GM19239 (cell line): ENCODE measurements at regions not wholly inside any gene's neighbourhood (a gene's known extent, or its start where the extent isn't known, plus 50 kb on each side); places are given as distances from the start of the nearest gene placed in this dataset.

Source experiments
- DNase-seq: peaks from one replicate; pipeline ENCODE4 v3.0.0; 2011; ENCODE audit warnings: low spot score; ENCODE audit not compliant: insufficient read length
- FAIRE-seq: peaks from 2 replicates; lab custom pipeline; 2011; peaks lifted over from hg19 to GRCh38; lab: Jason Lieb, UNC

- DNase-seq: no peak
- FAIRE-seq: no peak
Observed at GRCh38 chr12:42760550-42760949, 171.0 kb upstream of the PRICKLE1 start.

DNA sequence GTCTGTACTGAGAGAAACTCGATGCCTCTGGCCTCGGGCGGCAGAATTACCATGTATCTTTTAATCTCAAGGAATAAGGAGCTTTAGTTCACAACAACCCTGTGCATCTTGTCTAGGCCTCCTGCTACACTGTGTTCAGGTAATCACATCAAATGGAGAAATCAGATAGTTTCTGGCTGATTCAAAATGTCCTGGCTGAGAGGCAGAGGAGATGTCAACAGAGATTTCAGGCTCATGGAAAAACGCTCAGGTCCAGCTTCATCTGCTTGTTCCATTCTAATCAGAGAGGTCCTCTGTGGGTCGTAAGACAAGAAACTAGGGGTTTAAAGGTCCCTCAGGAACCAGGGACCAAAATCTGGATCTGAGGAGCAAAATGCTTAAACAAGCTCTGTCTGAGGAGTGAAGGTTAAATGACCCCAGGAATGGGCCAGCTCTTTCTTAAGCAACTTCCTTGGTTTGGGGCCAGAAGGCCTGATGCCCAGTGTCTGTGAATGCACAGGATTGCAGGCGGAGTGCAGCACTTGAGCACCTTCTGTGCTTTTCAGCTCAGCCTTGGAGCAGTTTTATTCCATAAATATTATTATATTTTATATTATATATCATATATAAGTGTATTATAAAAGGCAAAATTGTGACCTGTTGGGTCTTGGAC is 170.2 kb upstream of the PRICKLE1 start:
- FAIRE-seq (no peak), DNase-seq (no peak)

DNA sequence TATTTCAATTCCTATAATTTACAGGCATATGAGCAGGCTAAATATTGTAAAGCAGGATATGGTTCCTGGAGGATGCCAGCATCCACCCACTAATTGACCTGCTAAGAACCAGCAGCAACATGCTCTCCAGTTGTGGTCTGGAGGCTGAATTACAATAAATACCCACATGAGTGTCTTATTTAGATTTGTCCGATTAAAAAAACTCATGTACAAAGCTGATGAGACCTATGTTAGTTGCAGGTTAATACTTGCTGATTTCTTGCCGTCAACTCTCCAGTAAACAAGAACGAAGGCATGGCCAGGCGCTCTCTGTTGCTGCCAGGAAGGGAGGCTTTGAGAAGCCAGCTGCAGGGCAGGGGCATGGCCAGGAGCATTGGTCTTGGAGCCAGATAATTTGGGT is 169.3 kb upstream of the PRICKLE1 start:
- FAIRE-seq (no peak), DNase-seq (no peak)

DNA sequence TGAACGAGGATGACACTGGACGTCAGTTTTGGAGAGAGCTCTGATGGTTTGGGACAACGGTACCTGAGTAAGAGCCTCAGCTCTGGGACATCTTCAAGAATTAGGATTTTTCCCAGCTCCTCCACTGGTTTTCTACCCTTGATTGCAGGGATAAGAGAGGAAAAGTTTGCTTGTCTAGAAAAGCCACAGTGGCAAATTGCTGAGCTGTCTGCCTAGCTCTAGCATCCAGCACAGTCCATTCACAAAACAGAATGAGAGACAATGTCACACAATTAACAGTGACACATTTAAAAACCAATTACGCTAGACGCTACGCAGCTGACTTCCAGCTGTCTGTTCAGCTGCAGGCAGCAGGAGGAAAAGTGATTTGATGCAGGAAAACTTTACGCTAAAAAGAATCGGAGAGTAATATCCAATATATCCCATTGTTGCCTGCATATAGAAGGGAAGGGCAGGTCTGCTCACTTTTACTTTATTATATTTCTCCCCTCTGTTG is 168.1 kb upstream of the PRICKLE1 start:
- FAIRE-seq (no peak), DNase-seq (no peak)

- FAIRE-seq: no peak
- DNase-seq: no peak
Observed at GRCh38 chr12:42756841-42757623, 167.5 kb upstream of the PRICKLE1 start.

DNA sequence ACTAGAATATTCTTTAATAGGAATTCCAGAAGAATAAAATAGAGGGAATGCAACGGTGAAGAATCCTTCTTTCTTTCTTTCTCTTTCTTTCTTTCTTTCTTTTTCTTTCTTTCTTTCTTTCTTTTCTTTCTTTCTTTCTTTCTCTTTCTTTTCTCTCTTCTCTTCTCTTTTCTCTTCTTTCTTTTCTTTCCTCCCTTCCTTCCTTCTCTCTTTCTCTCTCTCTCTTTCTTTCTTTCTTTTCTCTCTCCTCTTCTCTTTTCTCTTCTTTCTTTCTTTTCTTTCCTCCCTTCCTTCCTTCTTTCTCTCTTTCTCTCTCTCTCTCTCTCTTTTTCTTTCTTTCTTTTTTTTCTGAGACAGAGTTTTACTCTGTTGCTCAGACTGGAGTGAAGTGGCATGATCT is 160.8 kb upstream of the PRICKLE1 start:
- DNase-seq (no peak), FAIRE-seq (no peak)

DNA sequence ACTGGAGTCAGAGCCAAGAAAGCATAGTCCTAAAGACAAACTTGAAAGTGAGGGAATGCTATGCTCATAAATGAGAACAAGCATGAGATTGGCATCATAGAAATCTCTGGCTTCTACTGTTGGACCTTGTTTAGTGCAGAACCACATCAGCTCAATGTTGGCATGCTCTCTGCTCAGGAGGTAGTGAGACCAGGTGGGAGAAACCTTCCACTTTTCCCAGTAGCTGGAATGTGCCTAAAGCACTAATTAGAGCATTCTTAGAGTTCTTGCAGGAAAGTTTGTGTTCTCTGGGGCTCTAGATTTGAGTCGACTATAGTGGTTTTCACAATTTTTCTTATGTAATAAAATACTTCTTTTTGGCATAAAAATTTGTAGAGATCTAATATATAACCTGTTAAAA is 159.7 kb upstream of the PRICKLE1 start:
- no peak for FAIRE-seq
- DNase-seq: no peak

GRCh38 chr12:42744539-42745182 is 155.1 kb upstream of the PRICKLE1 start:
- no peak for DNase-seq

GRCh38 chr12:42742716-42743115 is 153.2 kb upstream of the PRICKLE1 start:
- DNase-seq (no peak), FAIRE-seq (no peak)

More at GRCh38 chr12:42744539-42745182, 155.1 kb upstream of the PRICKLE1 start:
- no peak for FAIRE-seq

GRCh38 chr12:42741771-42742510 is 152.4 kb upstream of the PRICKLE1 start:
- no peak for DNase-seq
- no peak for FAIRE-seq

DNA sequence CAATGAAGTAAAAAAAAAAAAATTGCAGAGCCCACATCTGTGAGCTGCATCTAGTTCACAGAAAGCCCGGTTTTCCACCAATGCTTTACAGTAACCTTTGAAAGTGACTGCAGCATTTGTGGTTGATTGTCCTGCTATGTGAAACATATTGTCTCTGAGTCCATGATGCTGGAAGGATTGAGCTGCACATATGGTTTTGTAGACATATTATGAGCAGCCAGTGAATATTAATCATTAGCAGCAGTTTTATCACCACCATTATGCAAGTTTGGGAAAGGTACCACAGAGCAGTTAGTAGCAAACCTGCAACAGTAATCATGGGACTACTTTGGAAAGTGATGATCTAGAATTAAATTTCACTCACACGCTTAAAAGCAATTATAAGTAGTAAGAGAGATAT is 151.5 kb upstream of the PRICKLE1 start:
- FAIRE-seq (no peak), DNase-seq (no peak)

DNA sequence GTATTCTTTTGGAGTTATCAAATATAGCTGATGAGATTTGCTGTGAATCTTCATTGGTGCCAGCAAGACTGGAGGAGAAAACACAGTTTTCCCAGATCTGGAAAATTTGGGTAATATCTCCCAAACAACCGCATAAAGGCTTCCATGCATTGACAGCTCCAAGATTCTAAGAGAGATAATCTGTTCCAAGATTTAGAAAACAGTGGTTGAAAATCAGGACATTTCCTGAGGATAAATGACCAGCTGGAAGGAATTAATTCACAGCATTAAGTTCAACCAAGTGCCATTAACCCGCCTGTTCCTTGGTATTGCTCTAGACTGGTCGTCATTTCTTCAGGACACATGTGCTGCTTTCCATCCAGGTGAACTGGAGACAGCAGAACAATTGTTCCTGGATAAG is 147.9 kb upstream of the PRICKLE1 start:
- no peak for FAIRE-seq

GRCh38 chr12:42735861-42736361 is 146.4 kb upstream of the PRICKLE1 start:
- DNase-seq: no peak
- FAIRE-seq: no peak

More for the DNA sequence above, 147.9 kb upstream of the PRICKLE1 start:
- no peak for DNase-seq

- DNase-seq (no peak), FAIRE-seq (no peak)
Observed at GRCh38 chr12:42733911-42734310, 144.4 kb upstream of the PRICKLE1 start.

DNA sequence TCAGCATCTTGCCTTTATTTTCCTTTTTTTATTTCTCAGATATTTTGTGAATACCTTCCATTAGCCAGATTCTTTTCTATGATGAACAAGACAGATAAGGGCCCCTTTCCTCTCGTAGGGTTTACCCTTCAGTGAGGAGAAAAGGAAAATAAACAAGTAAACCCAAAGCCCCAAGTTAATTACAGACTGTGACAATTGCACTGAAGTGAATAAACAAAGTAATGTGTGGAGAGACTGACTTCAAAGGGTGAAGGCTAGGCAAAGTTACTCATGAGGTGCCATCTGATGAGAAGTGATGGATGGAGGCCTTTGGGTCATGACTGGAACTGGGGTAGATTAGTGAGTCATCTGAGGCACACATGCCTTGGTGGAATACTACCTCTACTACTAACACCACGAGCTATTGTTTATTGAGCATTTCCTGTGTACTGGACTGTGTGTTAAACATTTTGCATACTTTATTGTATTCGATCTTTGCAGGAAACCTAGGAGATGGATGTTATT is 143.4 kb upstream of the PRICKLE1 start:
- FAIRE-seq (no peak), DNase-seq (no peak)

DNA sequence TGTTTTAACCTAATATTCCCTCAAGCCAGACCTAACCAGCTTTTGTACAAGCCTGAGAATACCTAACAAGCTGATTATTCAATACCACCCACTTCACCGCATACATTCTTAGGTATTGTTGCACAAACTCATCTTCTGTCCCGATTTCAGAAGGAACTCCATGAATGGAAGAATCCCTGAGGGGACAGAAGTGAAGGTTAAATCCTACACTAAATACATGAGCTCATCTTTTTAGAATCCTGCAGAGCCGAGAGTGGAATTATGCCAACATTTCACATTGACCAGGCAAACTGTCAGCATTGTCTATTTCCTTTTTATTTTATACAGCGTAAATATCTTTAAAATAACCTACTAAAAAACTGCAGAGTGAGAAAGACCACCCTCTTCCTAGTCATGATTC is 140.7 kb upstream of the PRICKLE1 start:
- FAIRE-seq: no peak
- no peak for DNase-seq

GRCh38 chr12:42729535-42729900 is 140.0 kb upstream of the PRICKLE1 start:
- DNase-seq: no peak
- FAIRE-seq: no peak

DNA sequence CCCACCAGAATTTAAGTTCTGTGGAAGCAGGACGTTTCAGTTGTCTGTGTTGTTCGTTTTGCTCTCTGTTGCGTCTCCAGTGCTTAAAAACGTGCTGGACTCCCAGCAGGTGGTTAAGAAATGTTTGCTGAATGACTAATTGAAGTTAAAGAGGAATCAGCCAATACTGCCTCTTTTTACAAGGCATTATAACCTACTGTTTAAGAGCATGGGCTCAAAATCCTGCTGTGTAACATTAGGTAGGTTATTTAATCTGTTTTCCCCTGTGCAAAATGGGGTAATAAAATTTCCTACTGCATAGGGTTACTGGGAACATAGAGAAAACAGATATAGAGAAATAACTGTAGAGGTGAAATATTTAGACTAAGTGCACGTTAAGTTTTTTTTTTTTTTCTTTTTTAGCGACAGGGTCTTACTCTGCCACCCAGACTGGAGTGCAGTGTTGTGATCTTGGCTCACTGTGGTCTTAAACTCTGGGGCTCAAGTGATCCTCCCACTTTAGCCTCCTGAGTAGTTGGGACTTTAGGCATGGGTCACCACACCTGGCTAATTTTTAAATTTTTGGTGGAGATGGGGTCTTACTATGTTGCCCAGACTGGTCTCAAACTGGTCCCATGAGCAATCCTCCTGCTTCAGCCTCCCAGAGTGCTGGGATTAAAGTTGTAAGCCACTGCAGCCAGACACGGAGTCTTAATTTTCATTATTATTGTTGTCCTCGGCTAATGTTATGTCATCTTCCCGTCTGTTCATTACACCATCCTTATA is 139.4 kb upstream of the PRICKLE1 start:
- no peak for DNase-seq
- no peak for FAIRE-seq

DNA sequence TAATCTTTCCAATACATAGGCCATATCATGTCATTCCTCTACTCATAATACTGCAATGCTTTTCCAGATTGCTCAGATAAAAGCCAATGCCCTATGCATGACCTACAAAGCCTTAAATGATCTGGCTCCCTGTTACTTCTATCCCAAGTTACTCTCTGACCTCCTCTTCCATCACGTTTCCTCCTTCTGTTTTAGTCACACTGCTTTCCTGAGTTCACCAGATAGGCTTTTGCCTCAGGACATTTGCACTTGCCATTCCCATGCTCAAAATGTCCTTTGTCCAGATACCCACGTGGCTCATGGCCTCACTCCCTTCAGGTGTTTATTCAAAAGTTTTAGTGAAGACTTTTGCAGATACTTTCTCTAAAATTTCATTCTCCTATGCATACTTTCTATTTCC is 138.7 kb upstream of the PRICKLE1 start:
- no peak for FAIRE-seq
- DNase-seq: no peak
